Kidney epithelial cell (primary cell): ENCODE measurements at regions not wholly inside any gene's neighbourhood (a gene's known extent, or its start where the extent isn't known, plus 50 kb on each side); places are given as distances from the start of the nearest gene placed in this dataset.
"Not testable (repeated sequence)": the region's sequence is repeated elsewhere in the genome, so short reads cannot be mapped to it uniquely, and the experiment has no call there.

Source experiments
- DNase-seq: peaks from one replicate; pipeline ENCODE4 v3.0.0-alpha.2; 2010; ENCODE audit warnings: low read depth
- H3K27me3 ChIP-seq: 2 replicates; pipeline ENCODE4 v1.6.0; 2011; ENCODE audit warnings: low read length; ENCODE audit not compliant: control insufficient read depth, insufficient read depth
- H3K36me3 ChIP-seq: 2 replicates; pipeline ENCODE4 v1.5.1; 2011; ENCODE audit warnings: low read length; ENCODE audit not compliant: control insufficient read depth, insufficient read depth
- H3K4me3 ChIP-seq: 2 replicates; pipeline ENCODE4 v1.5.1; 2011; ENCODE audit warnings: low read depth, mild to moderate bottlenecking, control low read depth, low read length
- CTCF ChIP-seq: IDR thresholded peaks from 2 replicates; pipeline ENCODE4 v1.5.1; 2011; ENCODE audit warnings: mild to moderate bottlenecking, moderate library complexity, low read length, control low read depth, inconsistent platforms; ENCODE audit not compliant: insufficient read depth, poor library complexity, severe bottlenecking

GRCh38 chr2:140085674-140086073 is 1305.5 kb upstream of the NXPH2 start:
- no peak overlapping the region for H3K4me3 ChIP-seq
- no peaks in the 10 kb centered on the region for H3K27me3 ChIP-seq
- TF ChIP-seq CTCF, result no peak
- no peaks in the 10 kb centered on the region for H3K36me3 ChIP-seq
- no peak for DNase-seq

- Histone ChIP-seq H3K36me3 (no peaks in the 10 kb centered on the region), H3K27me3 (no peaks in the 10 kb centered on the region), H3K4me3 (no peak overlapping the region)
- TF ChIP-seq CTCF, result no peak
- DNase-seq, result no peak
Observed at GRCh38 chr2:140079038-140079437, 1298.8 kb upstream of the NXPH2 start.

- H3K27me3 ChIP-seq, result no peaks in the 10 kb centered on the region
- H3K36me3 ChIP-seq, result no peaks in the 10 kb centered on the region
- H3K4me3 ChIP-seq, result no peak overlapping the region
- TF ChIP-seq CTCF, result no peak
- DNase-seq, result no peak
Observed at GRCh38 chr2:140076164-140076563, 1296.0 kb upstream of the NXPH2 start.

GRCh38 chr2:140073763-140074162 is 1293.6 kb upstream of the NXPH2 start:
- H3K4me3 ChIP-seq, H3K36me3 ChIP-seq, H3K27me3 ChIP-seq, DNase-seq: not testable (repeated sequence)

- no peak for TF ChIP-seq CTCF
- no peak for DNase-seq
- no peak overlapping the region for H3K4me3 ChIP-seq
- H3K36me3 ChIP-seq, result no peaks in the 10 kb centered on the region
- H3K27me3 ChIP-seq, result no peaks in the 10 kb centered on the region
Observed at GRCh38 chr2:140067661-140068060, 1287.5 kb upstream of the NXPH2 start.

GRCh38 chr2:140064243-140064642 is 1284.1 kb upstream of the NXPH2 start:
- Histone ChIP-seq H3K27me3 (no peaks in the 10 kb centered on the region), H3K4me3 (no peak overlapping the region), H3K36me3 (no peaks in the 10 kb centered on the region)
- TF ChIP-seq CTCF, result no peak
- no peak for DNase-seq
